NOMO-1 (cell line): ENCODE measurements at regions not wholly inside any gene's neighbourhood (a gene's known extent, or its start where the extent isn't known, plus 50 kb on each side); places are given as distances from the start of the nearest gene placed in this dataset.

Source experiments
- DNase-seq, 2 experiments: peaks; one replicate each; lab custom pipeline; 2025; ENCODE audit not compliant: unreplicated experiment in 2 of 2; lab: John Stamatoyannopoulos, UW

GRCh38 chr22:48261706-48262105, 1499.3 kb downstream of the TBC1D22A start:
- DNase-seq, result no peak

GRCh38 chr22:48261048-48261621, 1498.7 kb downstream of the TBC1D22A start:
- DNase-seq, result no peak

GRCh38 chr22:48259991-48260670, 1497.7 kb downstream of the TBC1D22A start:
- no peak for DNase-seq

GRCh38 chr22:48258811-48259210, 1496.4 kb downstream of the TBC1D22A start:
- no peak for DNase-seq

GRCh38 chr22:48258064-48258701, 1495.7 kb downstream of the TBC1D22A start:
- peak in 1 of 2 experiments; percentile 1 for DNase-seq

GRCh38 chr22:48257685-48258055, 1495.2 kb downstream of the TBC1D22A start:
- no peak for DNase-seq

GRCh38 chr22:48256776-48257684, 1494.6 kb downstream of the TBC1D22A start:
- DNase-seq, result no peak

GRCh38 chr22:48256041-48256739, 1493.7 kb downstream of the TBC1D22A start:
- no peak for DNase-seq

- DNase-seq, result no peak
Measured at GRCh38 chr22:48254311-48254873, 1491.9 kb downstream of the TBC1D22A start.

GRCh38 chr22:48253573-48253972, 1491.1 kb downstream of the TBC1D22A start:
- DNase-seq, result no peak

GRCh38 chr22:48253136-48253535, 1490.7 kb downstream of the TBC1D22A start:
- DNase-seq, result no peak

GRCh38 chr22:48251629-48252028, 1489.2 kb downstream of the TBC1D22A start:
- no peak for DNase-seq

- no peak for DNase-seq
Measured at GRCh38 chr22:48250937-48251530, 1488.6 kb downstream of the TBC1D22A start.

GRCh38 chr22:48250286-48250895, 1487.9 kb downstream of the TBC1D22A start:
- DNase-seq, result no peak

- no peak for DNase-seq
Measured at GRCh38 chr22:48249713-48250268, 1487.3 kb downstream of the TBC1D22A start.

GRCh38 chr22:48248901-48249455, 1486.5 kb downstream of the TBC1D22A start:
- no peak for DNase-seq

GRCh38 chr22:48247829-48248228, 1485.4 kb downstream of the TBC1D22A start:
- no peak for DNase-seq

GRCh38 chr22:48245196-48245485, 1482.7 kb downstream of the TBC1D22A start:
- no peak for DNase-seq
